Esophagus mucosa (tissue), 1 donor: ENCODE measurements at regions not wholly inside any gene's neighbourhood (a gene's known extent, or its start where the extent isn't known, plus 50 kb on each side); places are given as distances from the start of the nearest gene placed in this dataset.

Experiments
- ATAC-seq: fragments of 200-7000 bp; cut with Tn5 transposase; one replicate; pipeline ENCODE4 v1.9.1; 2020
- donor health status: DM: yes; HTN: yes; CAD: no.

- no peak for ATAC-seq
These were observed 54.3 kb upstream of the IGFBP3 start for GRCh38 chr7:45975367-45975766.

- no peak for ATAC-seq
These were observed 53.7 kb upstream of the IGFBP3 start for GRCh38 chr7:45974540-45975360.

- ATAC-seq: no peak
These were observed 52.9 kb upstream of the IGFBP3 start for GRCh38 chr7:45973725-45974532.

- ATAC-seq: no peak
These were observed 51.7 kb upstream of the IGFBP3 start for GRCh38 chr7:45972629-45973312.

GRCh38 chr7:45971661-45972175 is 50.6 kb upstream of the IGFBP3 start:
- ATAC-seq: no peak

GRCh38 chr7:45971171-45971570 is 50.1 kb upstream of the IGFBP3 start:
- ATAC-seq: no peak
